Astrocyte (in vitro differentiated cells and primary cell): ENCODE measurements at regions not wholly inside any gene's neighbourhood (a gene's known extent, or its start where the extent isn't known, plus 50 kb on each side); places are given as distances from the start of the nearest gene placed in this dataset.
A peak's percentile ranks its signal among the peaks of the same experiment; 100 is the strongest.

Experiments used
- DNase-seq: peaks from one replicate; pipeline ENCODE4 v3.0.0-alpha.2; 2010; ENCODE audit warnings: low read depth
- FAIRE-seq: peaks from 2 replicates; lab custom pipeline; 2011; peaks lifted over from hg19 to GRCh38; lab: Jason Lieb, UNC
- H2AFZ ChIP-seq: 2 replicates; pipeline ENCODE4 v1.6.0; 2012; ENCODE audit warnings: low read depth, low read length, inconsistent platforms
- H3K27ac ChIP-seq: 2 replicates; pipeline ENCODE4 v1.5.1; 2011; ENCODE audit warnings: low read depth, low read length, inconsistent platforms
- H3K27me3 ChIP-seq: 2 replicates; pipeline ENCODE4 v1.6.0; 2011; ENCODE audit warnings: low read length, inconsistent platforms; ENCODE audit not compliant: insufficient read depth
- H3K36me3 ChIP-seq: 2 replicates; pipeline ENCODE4 v1.5.1; 2011; ENCODE audit warnings: low read length, inconsistent platforms; ENCODE audit not compliant: insufficient read depth
- H3K4me1 ChIP-seq: 2 replicates; pipeline ENCODE4 v1.5.1; 2011; ENCODE audit warnings: low read length, inconsistent platforms; ENCODE audit not compliant: insufficient read depth
- H3K4me2 ChIP-seq: 2 replicates; pipeline ENCODE4 v1.6.0; 2012; ENCODE audit warnings: low read length, inconsistent platforms
- H3K4me3 ChIP-seq: 2 replicates; pipeline ENCODE4 v1.5.1; 2011; ENCODE audit warnings: low read depth, mild to moderate bottlenecking, low read length, inconsistent platforms; ENCODE audit not compliant: insufficient read depth
- H3K79me2 ChIP-seq: 2 replicates; pipeline ENCODE4 v1.6.0; 2012; ENCODE audit warnings: mild to moderate bottlenecking, low read length, inconsistent platforms; ENCODE audit not compliant: insufficient read depth
- H3K9ac ChIP-seq: 2 replicates; pipeline ENCODE4 v1.6.0; 2012; ENCODE audit warnings: mild to moderate bottlenecking, low read length, inconsistent platforms
- H3K9me3 ChIP-seq: 2 replicates; pipeline ENCODE4 v1.5.1; 2012; ENCODE audit warnings: low read depth, mild to moderate bottlenecking, low read length, inconsistent platforms; ENCODE audit not compliant: insufficient read depth
- H4K20me1 ChIP-seq: 2 replicates; pipeline ENCODE4 v1.6.0; 2012; ENCODE audit warnings: low read length, inconsistent platforms; ENCODE audit not compliant: insufficient read depth
- H3K27ac Mint-ChIP-seq: one replicate; pipeline ENCODE4 v1.8.0; 2021; ENCODE audit warnings: mild to moderate bottlenecking, mixed read lengths; ENCODE audit not compliant: unreplicated experiment
- H3K27me3 Mint-ChIP-seq: one replicate; pipeline ENCODE4 v1.8.0; 2021; ENCODE audit warnings: low read depth, mixed read lengths; ENCODE audit not compliant: unreplicated experiment
- H3K36me3 Mint-ChIP-seq: one replicate; pipeline ENCODE4 v1.8.0; 2021; ENCODE audit warnings: low read depth, mixed read lengths; ENCODE audit not compliant: unreplicated experiment
- H3K4me1 Mint-ChIP-seq: one replicate; pipeline ENCODE4 v1.8.0; 2021; ENCODE audit warnings: low read depth, mixed read lengths; ENCODE audit not compliant: unreplicated experiment
- H3K4me3 Mint-ChIP-seq: one replicate; pipeline ENCODE4 v1.8.0; 2021; ENCODE audit warnings: mild to moderate bottlenecking, moderate library complexity, mixed read lengths; ENCODE audit not compliant: unreplicated experiment
- H3K9me3 Mint-ChIP-seq: one replicate; pipeline ENCODE4 v1.8.0; 2021; ENCODE audit warnings: mild to moderate bottlenecking, mixed read lengths; ENCODE audit not compliant: unreplicated experiment
- EZH2 ChIP-seq: IDR thresholded peaks from 2 replicates; pipeline ENCODE4 v1.6.1; 2012; ENCODE audit warnings: mild to moderate bottlenecking, low read length, inconsistent platforms; ENCODE audit not compliant: insufficient read depth
- TF ChIP-seq, protein P1 (sequence below): IDR thresholded peaks from 2 replicates; pipeline ENCODE4 v1.5.1; 2011; ENCODE audit warnings: low read depth, mild to moderate bottlenecking, inconsistent platforms, low read length, moderate library complexity; ENCODE audit not compliant: insufficient read depth

DNA sequence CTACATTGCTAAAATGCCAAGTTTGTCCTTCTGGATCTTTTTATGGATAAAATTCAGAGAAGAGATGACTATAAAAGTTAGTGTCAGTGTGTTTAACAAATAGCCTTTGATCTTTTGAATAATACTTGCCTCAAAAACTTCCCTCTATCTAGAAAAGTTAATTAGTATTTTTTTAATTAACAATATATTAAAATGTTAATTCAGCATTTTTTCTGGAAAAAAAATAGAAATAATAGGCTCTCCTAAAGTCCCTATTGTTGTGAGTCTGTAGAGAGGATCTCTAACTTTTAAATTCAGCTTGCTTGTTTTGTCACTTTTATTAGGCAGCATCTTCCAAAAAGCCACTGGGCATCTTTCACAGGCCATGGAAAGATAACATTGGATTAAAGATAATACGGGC, 435.2 kb upstream of the RASGEF1B start:
- H3K27me3 ChIP-seq: no peaks in the 10 kb centered on the region

DNA sequence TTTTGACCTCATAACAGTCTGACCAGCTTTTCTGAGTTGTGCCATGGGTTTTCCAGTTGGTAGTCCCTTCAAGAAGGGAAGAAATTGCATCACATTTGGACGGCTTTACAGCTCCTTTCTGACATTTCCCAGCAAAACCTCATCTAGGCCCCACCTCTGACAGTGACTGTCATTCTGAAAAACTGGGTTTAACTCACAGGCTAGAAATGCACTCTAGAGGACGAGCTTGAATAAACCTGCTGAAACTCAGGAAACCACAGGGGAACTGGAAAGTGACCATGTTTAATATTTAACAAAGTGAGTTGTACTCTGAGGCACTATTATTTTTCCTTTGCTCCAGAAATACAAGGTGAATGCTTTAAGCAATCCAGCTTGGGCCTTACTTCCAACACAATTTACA, 434.3 kb upstream of the RASGEF1B start:
- peaks cover 12% of the 10 kb centered on the region for H3K27me3 Mint-ChIP-seq
- no peak overlapping the region for H2AFZ ChIP-seq
- H4K20me1 ChIP-seq: no peaks in the 10 kb centered on the region
- no peaks in the 10 kb centered on the region for H3K79me2 ChIP-seq
- DNase-seq (no peak), FAIRE-seq (no peak)
- no peak overlapping the region for H3K4me3 Mint-ChIP-seq
- H3K4me3 ChIP-seq: no peak overlapping the region
- peak overlapping the region; percentile 77 for H3K27ac Mint-ChIP-seq
- H3K4me1 ChIP-seq: no peaks in the 10 kb centered on the region
- H3K4me2 ChIP-seq: no peak overlapping the region
- H3K36me3 ChIP-seq: no peaks in the 10 kb centered on the region
- H3K9me3 ChIP-seq: no peaks in the 10 kb centered on the region
- H3K27ac ChIP-seq: no peak overlapping the region
- H3K36me3 Mint-ChIP-seq: no peaks in the 10 kb centered on the region
- no peaks in the 10 kb centered on the region for H3K27me3 ChIP-seq
- no peak for TF ChIP-seq EZH2
- TF ChIP-seq, protein P1, sequence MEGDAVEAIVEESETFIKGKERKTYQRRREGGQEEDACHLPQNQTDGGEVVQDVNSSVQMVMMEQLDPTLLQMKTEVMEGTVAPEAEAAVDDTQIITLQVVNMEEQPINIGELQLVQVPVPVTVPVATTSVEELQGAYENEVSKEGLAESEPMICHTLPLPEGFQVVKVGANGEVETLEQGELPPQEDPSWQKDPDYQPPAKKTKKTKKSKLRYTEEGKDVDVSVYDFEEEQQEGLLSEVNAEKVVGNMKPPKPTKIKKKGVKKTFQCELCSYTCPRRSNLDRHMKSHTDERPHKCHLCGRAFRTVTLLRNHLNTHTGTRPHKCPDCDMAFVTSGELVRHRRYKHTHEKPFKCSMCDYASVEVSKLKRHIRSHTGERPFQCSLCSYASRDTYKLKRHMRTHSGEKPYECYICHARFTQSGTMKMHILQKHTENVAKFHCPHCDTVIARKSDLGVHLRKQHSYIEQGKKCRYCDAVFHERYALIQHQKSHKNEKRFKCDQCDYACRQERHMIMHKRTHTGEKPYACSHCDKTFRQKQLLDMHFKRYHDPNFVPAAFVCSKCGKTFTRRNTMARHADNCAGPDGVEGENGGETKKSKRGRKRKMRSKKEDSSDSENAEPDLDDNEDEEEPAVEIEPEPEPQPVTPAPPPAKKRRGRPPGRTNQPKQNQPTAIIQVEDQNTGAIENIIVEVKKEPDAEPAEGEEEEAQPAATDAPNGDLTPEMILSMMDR: no peak
- no peaks in the 10 kb centered on the region for H3K9me3 Mint-ChIP-seq
- no peak overlapping the region for H3K9ac ChIP-seq
- H3K4me1 Mint-ChIP-seq: peaks cover 6% of the 10 kb centered on the region

More for the DNA sequence above, 435.2 kb upstream of the RASGEF1B start:
- Histone ChIP-seq H2AFZ (no peak overlapping the region), H3K9me3 (no peaks in the 10 kb centered on the region), H4K20me1 (no peaks in the 10 kb centered on the region), H3K79me2 (no peaks in the 10 kb centered on the region), H3K4me3 (no peak overlapping the region), H3K9ac (no peak overlapping the region), H3K4me1 (no peaks in the 10 kb centered on the region), H3K36me3 (no peaks in the 10 kb centered on the region), H3K4me2 (no peak overlapping the region), H3K27ac (no peak overlapping the region)
- Mint-ChIP-seq H3K27ac (no peak overlapping the region), H3K36me3 (no peaks in the 10 kb centered on the region), H3K27me3 (peaks cover 12% of the 10 kb centered on the region), H3K4me3 (no peak overlapping the region), H3K9me3 (no peaks in the 10 kb centered on the region), H3K4me1 (peaks cover 6% of the 10 kb centered on the region)
- TF ChIP-seq, protein P1: no peak
- no peak for TF ChIP-seq EZH2
- DNase-seq: no peak
- no peak for FAIRE-seq

DNA sequence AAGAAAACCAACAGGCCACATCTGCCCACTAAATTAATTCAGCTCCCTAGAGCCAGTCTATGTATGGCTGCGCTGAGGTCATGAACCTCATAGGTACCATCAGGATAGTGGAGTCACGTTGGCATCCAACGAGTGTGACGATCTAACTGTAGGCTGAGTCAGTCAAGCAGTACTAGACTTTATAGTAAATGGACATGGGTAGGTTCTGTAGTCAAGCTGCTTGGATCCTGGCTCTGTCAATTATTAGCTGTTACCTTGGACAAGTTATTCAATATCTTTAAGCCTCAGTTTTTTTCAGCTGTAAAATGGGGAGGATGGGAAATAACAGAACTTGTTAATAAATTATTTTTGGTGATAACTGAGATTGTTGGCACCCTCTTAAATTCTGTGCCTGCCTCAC, 432.4 kb upstream of the RASGEF1B start:
- Mint-ChIP-seq H3K27me3 (peaks cover 1% of the 10 kb centered on the region), H3K27ac (no peak overlapping the region), H3K4me1 (peaks cover 6% of the 10 kb centered on the region), H3K36me3 (no peaks in the 10 kb centered on the region), H3K4me3 (no peak overlapping the region), H3K9me3 (no peaks in the 10 kb centered on the region)
- no peaks in the 10 kb centered on the region for H3K27me3 ChIP-seq
- no peaks in the 10 kb centered on the region for H3K9me3 ChIP-seq
- H3K4me3 ChIP-seq: no peak overlapping the region
- H2AFZ ChIP-seq: no peak overlapping the region
- H3K27ac ChIP-seq: no peak overlapping the region
- no peaks in the 10 kb centered on the region for H3K36me3 ChIP-seq
- H3K4me1 ChIP-seq: no peaks in the 10 kb centered on the region
- no peak for DNase-seq
- FAIRE-seq: no peak
- H3K4me2 ChIP-seq: no peak overlapping the region
- H3K79me2 ChIP-seq: no peaks in the 10 kb centered on the region
- TF ChIP-seq EZH2: no peak
- TF ChIP-seq, protein P1: no peak
- H3K9ac ChIP-seq: no peak overlapping the region
- no peaks in the 10 kb centered on the region for H4K20me1 ChIP-seq
